K562 (cell line): ENCODE measurements at regions not wholly inside any gene's neighbourhood (a gene's known extent, or its start where the extent isn't known, plus 50 kb on each side); places are given as distances from the start of the nearest gene placed in this dataset.

ENCODE experiments used
- BACH1 ChIP-seq: fragments of 200-800 bp; sonication (Bioruptor generic); IDR thresholded peaks from 2 replicates; pipeline ENCODE4 v1.6.1; 2016; ENCODE audit warnings: missing genetic modification characterization, missing compliant biosample characterization
- CBX2 ChIP-seq: fragments of 200-600 bp; sonication (generic); IDR thresholded peaks from one replicate; pipeline ENCODE4 v1.6.1; 2012; ENCODE audit warnings: mild to moderate bottlenecking, low read length, inconsistent platforms; ENCODE audit not compliant: insufficient read depth, poor library complexity, severe bottlenecking
- CEBPB ChIP-seq: fragments of 450-650 bp; IDR thresholded peaks from 2 replicates; pipeline ENCODE4 v1.6.1; 2016; ENCODE audit warnings: missing genetic modification characterization, missing compliant biosample characterization
- CTCF ChIP-seq, 3 experiments: IDR thresholded peaks in 2 of 3; conservative IDR thresholded peaks in 1 of 3; 2 replicates each; pipeline ENCODE4 v1.5.1; 2011 to 2012; ENCODE audit warnings: low read length in 3 of 3, mild to moderate bottlenecking in 3 of 3, control low read depth in 2 of 3, improper control_type of control experiment in 1 of 3, inconsistent platforms in 1 of 3, low read depth in 1 of 3, mixed read lengths in 1 of 3, moderate library complexity in 1 of 3; ENCODE audit not compliant: insufficient read depth in 2 of 3
- E2F1 ChIP-seq: sonication (generic); formaldehyde crosslinking; IDR thresholded peaks from 2 replicates; pipeline ENCODE4 v1.8.1; 2023; ENCODE audit warnings: mild to moderate bottlenecking, missing genetic modification reagents, moderate library complexity
- ELF2 ChIP-seq: fragments of 250-450 bp; sonication (Bioruptor Pico); IDR thresholded peaks from 2 replicates; pipeline ENCODE4 v1.5.0; 2021; ENCODE audit warnings: mild to moderate bottlenecking
- EP300 ChIP-seq: IDR thresholded peaks from 2 replicates; pipeline ENCODE4 v1.6.1; 2012; ENCODE audit warnings: low read length, improper control_type of control experiment
- ESRRA ChIP-seq: fragments of 450-650 bp; IDR thresholded peaks from 2 replicates; pipeline ENCODE4 v1.6.1; 2014; ENCODE audit warnings: low read depth, mild to moderate bottlenecking, moderate library complexity, borderline replicate concordance
- MTA3 ChIP-seq: fragments of 450-650 bp; formaldehyde crosslinking; IDR thresholded peaks from 2 replicates; pipeline ENCODE4 v1.6.1; 2017; ENCODE audit warnings: mild to moderate bottlenecking, borderline replicate concordance
- POLR2AphosphoS5 ChIP-seq: IDR thresholded peaks from 2 replicates; pipeline ENCODE4 v1.6.1; 2011; ENCODE audit warnings: mild to moderate bottlenecking, low read depth, low read length, moderate library complexity; ENCODE audit not compliant: control insufficient read depth, insufficient read depth
- RNF2 ChIP-seq: sonication (generic); IDR thresholded peaks from 2 replicates; pipeline ENCODE4 v1.6.1; 2016
- TSC22D4 ChIP-seq: fragments of 450-650 bp; IDR thresholded peaks from 2 replicates; pipeline ENCODE4 v1.6.1; 2016; ENCODE audit warnings: missing genetic modification characterization, missing biosample characterization, control low read depth
- ZKSCAN1 ChIP-seq: fragments of 150-350 bp; IDR thresholded peaks from 2 replicates; pipeline ENCODE4 v1.6.1; 2016; ENCODE audit warnings: low read depth, low read length
- ZNF165 ChIP-seq: fragments of 250-450 bp; sonication (Bioruptor Pico); IDR thresholded peaks from 2 replicates; pipeline ENCODE4 v1.4.0; 2020; ENCODE audit warnings: borderline replicate concordance

- TF ChIP-seq POLR2AphosphoS5 (no peak), RNF2 (no peak), ZNF165 (CRISPR knock-in tag) (no peak), MTA3 (no peak), CTCF (IDR thresholded peaks at IDR 0.05 in 2 of 3, conservative IDR thresholded peaks at IDR 0.05 in 1 of 3; ENCODE audit: insufficient read depth in 2 of 3, low read depth in 1 of 3, low read length in 3 of 3) (no peak), CBX2 (no peak), ZKSCAN1 (no peak), EP300 (no peak), CEBPB (tag) (no peak), BACH1 (tag) (no peak), ELF2 (CRISPR knock-in tag) (no peak), TSC22D4 (tag) (no peak), E2F1 (CRISPR knock-in tag) (no peak), ESRRA (no peak)
These were observed 155.5 kb upstream of the VSTM2B start for GRCh38 chr19:29370276-29370675.
